ENCODE measurements at regions not wholly inside any gene's neighbourhood (a gene's known extent, or its start where the extent isn't known, plus 50 kb on each side); places are given as distances from the start of the nearest gene placed in this dataset.
"Not testable (repeated sequence)": the region's sequence is repeated elsewhere in the genome, so short reads cannot be mapped to it uniquely, and the experiment has no call there.

- intact Hi-C loops (cut with DNase I): no loop called here
- no peak for DNase-seq (ENCODE audit: low spot score)
Observed at GRCh38 chr11:87455180-87455579, 417.4 kb downstream of the TMEM135 start.

- intact Hi-C loops (cut with DNase I): no loop called here
- no peak for DNase-seq (ENCODE audit: low spot score)
Observed at GRCh38 chr11:87454241-87454640, 416.5 kb downstream of the TMEM135 start.

GRCh38 chr11:87453531-87454089, 415.9 kb downstream of the TMEM135 start:
- no peak for DNase-seq (ENCODE audit: low spot score)
- intact Hi-C loops (cut with DNase I): no loop called here

- DNase-seq (ENCODE audit: low spot score); intact Hi-C loops (cut with DNase I): not testable (repeated sequence)
Observed at GRCh38 chr11:87452025-87452424, 414.3 kb downstream of the TMEM135 start.

- intact Hi-C loops (cut with DNase I): no loop called here
- no peak for DNase-seq (ENCODE audit: low spot score)
Observed at GRCh38 chr11:87451395-87451794, 413.7 kb downstream of the TMEM135 start.

GRCh38 chr11:87447606-87448005, 409.9 kb downstream of the TMEM135 start:
- intact Hi-C loops (cut with DNase I): no loop called here
- DNase-seq (ENCODE audit: low spot score): no peak

- intact Hi-C loops (cut with DNase I): no loop called here
- no peak for DNase-seq (ENCODE audit: low spot score)
Observed at GRCh38 chr11:87444993-87445392, 407.3 kb downstream of the TMEM135 start.

GRCh38 chr11:87443707-87444106, 406.0 kb downstream of the TMEM135 start:
- intact Hi-C loops (cut with DNase I): no loop called here
- no peak for DNase-seq (ENCODE audit: low spot score)

GRCh38 chr11:87440076-87440770, 402.5 kb downstream of the TMEM135 start:
- intact Hi-C loops (cut with DNase I): no loop called here
- no peak for DNase-seq (ENCODE audit: low spot score)

- intact Hi-C loops (cut with DNase I): no loop called here
Observed at GRCh38 chr11:87438416-87438815, 400.7 kb downstream of the TMEM135 start.

GRCh38 chr11:87437844-87438223, 400.1 kb downstream of the TMEM135 start:
- no peak for DNase-seq (ENCODE audit: low spot score)
- intact Hi-C loops (cut with DNase I): no loop called here

More at GRCh38 chr11:87438416-87438815, 400.7 kb downstream of the TMEM135 start:
- DNase-seq (ENCODE audit: low spot score): no peak

GRCh38 chr11:87437133-87437843, 399.6 kb downstream of the TMEM135 start:
- intact Hi-C loops (cut with DNase I): no loop called here
- no peak for DNase-seq (ENCODE audit: low spot score)

GRCh38 chr11:87432022-87432421, 394.3 kb downstream of the TMEM135 start:
- no peak for DNase-seq (ENCODE audit: low spot score)

GRCh38 chr11:87431392-87431791, 393.7 kb downstream of the TMEM135 start:
- DNase-seq (ENCODE audit: low spot score): no peak
- intact Hi-C loops (cut with DNase I): no loop called here

More at GRCh38 chr11:87432022-87432421, 394.3 kb downstream of the TMEM135 start:
- intact Hi-C loops (cut with DNase I): no loop called here

- DNase-seq (ENCODE audit: low spot score): no peak
- intact Hi-C loops (cut with DNase I): no loop called here
Observed at GRCh38 chr11:87430821-87431220, 393.1 kb downstream of the TMEM135 start.

- DNase-seq (ENCODE audit: low spot score): no peak
- intact Hi-C loops (cut with DNase I): no loop called here
Observed at GRCh38 chr11:87429996-87430395, 392.3 kb downstream of the TMEM135 start.

- intact Hi-C loops (cut with DNase I): no loop called here
- DNase-seq (ENCODE audit: low spot score): no peak
Observed at GRCh38 chr11:87428266-87428665, 390.5 kb downstream of the TMEM135 start.

- intact Hi-C loops (cut with DNase I): no loop called here
- no peak for DNase-seq (ENCODE audit: low spot score)
Observed at GRCh38 chr11:87425943-87426342, 388.2 kb downstream of the TMEM135 start.

GRCh38 chr11:87425391-87425790, 387.7 kb downstream of the TMEM135 start:
- intact Hi-C loops (cut with DNase I): no loop called here
- DNase-seq (ENCODE audit: low spot score): no peak

GRCh38 chr11:87423161-87423560, 385.4 kb downstream of the TMEM135 start:
- no peak for DNase-seq (ENCODE audit: low spot score)
- intact Hi-C loops (cut with DNase I): no loop called here

GRCh38 chr11:87422566-87422965, 384.8 kb downstream of the TMEM135 start:
- no peak for DNase-seq (ENCODE audit: low spot score)
- intact Hi-C loops (cut with DNase I): no loop called here
